ENCODE measurements at regions not wholly inside any gene's neighbourhood (a gene's known extent, or its start where the extent isn't known, plus 50 kb on each side); places are given as distances from the start of the nearest gene placed in this dataset.

DNA sequence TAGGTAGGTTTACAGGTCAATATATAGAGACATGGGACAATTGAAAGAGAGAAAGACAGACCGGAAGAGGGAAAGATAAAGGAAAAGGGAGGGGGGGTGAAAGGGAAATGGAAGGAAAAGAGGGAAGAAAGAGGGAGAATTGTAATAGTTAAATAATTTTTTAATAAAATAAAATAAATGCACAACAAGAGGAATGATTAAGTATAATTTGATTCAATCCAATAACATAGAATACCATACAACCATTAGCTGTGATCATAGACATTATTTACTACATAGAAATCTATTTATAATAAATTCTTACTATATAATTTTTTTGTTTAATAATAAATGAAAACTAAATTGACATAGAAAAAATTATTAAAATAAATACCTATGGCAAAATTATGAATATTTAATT lies 330.7 kb downstream of the NR4A2 start:
- TF ChIP-seq, protein P1, sequence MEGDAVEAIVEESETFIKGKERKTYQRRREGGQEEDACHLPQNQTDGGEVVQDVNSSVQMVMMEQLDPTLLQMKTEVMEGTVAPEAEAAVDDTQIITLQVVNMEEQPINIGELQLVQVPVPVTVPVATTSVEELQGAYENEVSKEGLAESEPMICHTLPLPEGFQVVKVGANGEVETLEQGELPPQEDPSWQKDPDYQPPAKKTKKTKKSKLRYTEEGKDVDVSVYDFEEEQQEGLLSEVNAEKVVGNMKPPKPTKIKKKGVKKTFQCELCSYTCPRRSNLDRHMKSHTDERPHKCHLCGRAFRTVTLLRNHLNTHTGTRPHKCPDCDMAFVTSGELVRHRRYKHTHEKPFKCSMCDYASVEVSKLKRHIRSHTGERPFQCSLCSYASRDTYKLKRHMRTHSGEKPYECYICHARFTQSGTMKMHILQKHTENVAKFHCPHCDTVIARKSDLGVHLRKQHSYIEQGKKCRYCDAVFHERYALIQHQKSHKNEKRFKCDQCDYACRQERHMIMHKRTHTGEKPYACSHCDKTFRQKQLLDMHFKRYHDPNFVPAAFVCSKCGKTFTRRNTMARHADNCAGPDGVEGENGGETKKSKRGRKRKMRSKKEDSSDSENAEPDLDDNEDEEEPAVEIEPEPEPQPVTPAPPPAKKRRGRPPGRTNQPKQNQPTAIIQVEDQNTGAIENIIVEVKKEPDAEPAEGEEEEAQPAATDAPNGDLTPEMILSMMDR (IDR thresholded peaks at IDR 0.05) = no peak
- no peak for TF ChIP-seq POLR2A (IDR thresholded peaks at IDR 0.05)
- no peak overlapping the region for H3K27ac ChIP-seq
- no peaks in the 10 kb centered on the region for H3K27me3 ChIP-seq
- H3K9me3 ChIP-seq = no peaks in the 10 kb centered on the region
- H3K4me1 ChIP-seq = no peaks in the 10 kb centered on the region
- intact Hi-C loops (cut with DNase I; ENCODE audit: low total_unique reads) = no loop called here
- H3K36me3 ChIP-seq = no peaks in the 10 kb centered on the region
- H3K4me3 ChIP-seq = no peak overlapping the region
- DNase-seq = no peak

DNA sequence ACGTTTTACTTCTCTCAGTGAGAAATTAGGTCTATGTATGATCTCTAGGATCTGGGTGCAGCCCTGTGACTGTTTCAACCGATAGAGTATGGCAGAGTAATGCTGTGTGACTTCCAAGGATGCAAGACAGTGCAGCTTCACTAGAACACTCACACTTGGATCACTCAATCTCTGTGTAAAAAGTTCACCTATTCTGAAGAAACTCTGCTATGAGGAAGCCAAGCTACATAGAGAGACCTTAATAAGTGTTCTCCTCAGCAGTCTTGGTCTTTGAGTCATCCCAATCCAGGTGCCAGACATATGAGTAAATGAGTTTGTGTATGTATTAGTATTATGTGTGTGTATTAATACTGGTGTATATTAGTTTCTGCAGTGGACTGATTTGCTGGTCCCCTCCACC lies 335.0 kb downstream of the NR4A2 start:
- Histone ChIP-seq H3K36me3 (no peaks in the 10 kb centered on the region), H3K9me3 (no peaks in the 10 kb centered on the region), H3K27ac (no peak overlapping the region), H3K4me3 (no peak overlapping the region), H3K27me3 (no peaks in the 10 kb centered on the region), H3K4me1 (no peaks in the 10 kb centered on the region)
- TF ChIP-seq, protein P1 (IDR thresholded peaks at IDR 0.05) = no peak
- no peak for TF ChIP-seq POLR2A (IDR thresholded peaks at IDR 0.05)
- DNase-seq = no peak
- intact Hi-C loops (cut with DNase I; ENCODE audit: low total_unique reads) = no loop called here

DNA sequence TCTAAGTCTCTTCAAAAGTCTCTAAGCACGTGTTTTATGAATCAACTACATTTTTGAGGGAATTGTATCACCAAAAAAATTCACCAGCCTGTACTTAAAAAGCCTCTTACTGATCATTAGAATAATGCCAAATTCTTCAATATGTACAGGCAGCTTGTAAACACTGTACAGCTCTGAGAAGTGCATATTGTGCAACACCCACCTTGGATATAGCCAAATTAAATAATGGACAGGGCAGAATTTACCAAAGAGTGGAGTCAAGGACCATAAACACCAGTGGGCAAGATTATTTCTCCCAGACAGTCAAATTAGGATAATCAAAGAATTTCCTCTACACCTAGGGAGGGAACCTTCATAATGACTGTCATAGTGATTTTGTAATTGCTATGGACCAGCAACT lies 338.2 kb downstream of the NR4A2 start:
- H3K27ac ChIP-seq = no peak overlapping the region
- no peaks in the 10 kb centered on the region for H3K4me1 ChIP-seq
- no peak overlapping the region for H3K4me3 ChIP-seq
- no peaks in the 10 kb centered on the region for H3K9me3 ChIP-seq
- H3K27me3 ChIP-seq = no peaks in the 10 kb centered on the region
- no peak for DNase-seq
- TF ChIP-seq, protein P1 (IDR thresholded peaks at IDR 0.05) = no peak
- no peak for TF ChIP-seq POLR2A (IDR thresholded peaks at IDR 0.05)
- H3K36me3 ChIP-seq = no peaks in the 10 kb centered on the region
- intact Hi-C loops (cut with DNase I; ENCODE audit: low total_unique reads) = no loop called here

DNA sequence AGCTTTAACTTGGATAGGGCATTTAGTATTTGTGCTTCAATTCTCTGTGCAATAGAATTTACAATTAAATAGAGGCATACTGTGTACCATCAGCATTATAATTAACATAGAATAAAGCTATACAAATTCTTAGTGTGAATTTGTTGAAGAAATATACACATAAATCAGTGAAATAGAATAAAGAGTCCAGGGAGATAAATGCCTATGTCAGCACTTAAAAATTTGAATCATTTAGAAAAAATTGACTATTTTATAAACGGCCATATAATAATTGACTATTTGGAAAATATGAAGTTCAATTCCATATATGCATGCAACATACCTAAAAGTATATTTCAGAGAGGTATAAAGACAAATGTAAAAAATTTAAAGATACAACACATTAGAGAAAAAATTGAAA lies 348.7 kb downstream of the NR4A2 start:
- Histone ChIP-seq H3K36me3 (no peaks in the 10 kb centered on the region), H3K9me3 (no peaks in the 10 kb centered on the region), H3K27ac (no peak overlapping the region), H3K27me3 (no peaks in the 10 kb centered on the region), H3K4me1 (no peaks in the 10 kb centered on the region), H3K4me3 (no peak overlapping the region)
- DNase-seq = no peak
- intact Hi-C loops (cut with DNase I; ENCODE audit: low total_unique reads) = no loop called here
- TF ChIP-seq, protein P1 (IDR thresholded peaks at IDR 0.05) = no peak
- TF ChIP-seq POLR2A (IDR thresholded peaks at IDR 0.05) = no peak

DNA sequence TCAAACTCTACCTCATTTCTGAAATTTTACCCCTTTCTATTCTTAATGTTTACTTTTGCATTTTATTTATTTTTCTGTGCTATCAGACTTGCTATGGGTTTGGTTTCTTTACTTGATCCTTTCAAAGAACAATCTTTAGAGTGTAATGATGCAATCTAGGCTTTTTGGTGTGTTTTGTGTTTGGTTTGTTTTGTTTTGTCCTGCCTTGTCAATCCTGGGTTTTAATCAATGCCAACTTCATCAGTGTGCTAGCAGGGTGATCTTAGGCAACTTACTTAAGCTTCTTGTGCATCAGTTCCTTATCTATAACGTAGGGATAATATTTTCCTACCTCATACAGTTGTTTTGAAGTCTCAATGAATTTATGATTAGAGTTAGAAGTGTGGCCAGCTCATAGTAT lies 350.4 kb downstream of the NR4A2 start:
- no peak for DNase-seq
- no peaks in the 10 kb centered on the region for H3K27me3 ChIP-seq

More for the DNA sequence above, 350.4 kb downstream of the NR4A2 start:
- Histone ChIP-seq H3K36me3 (no peaks in the 10 kb centered on the region), H3K27ac (no peak overlapping the region), H3K9me3 (no peaks in the 10 kb centered on the region), H3K4me1 (no peaks in the 10 kb centered on the region), H3K4me3 (no peak overlapping the region)
- TF ChIP-seq, protein P1 (IDR thresholded peaks at IDR 0.05) = no peak
- TF ChIP-seq POLR2A (IDR thresholded peaks at IDR 0.05) = no peak
- intact Hi-C loops (cut with DNase I; ENCODE audit: low total_unique reads) = no loop called here
